ENCODE measurements at regions not wholly inside any gene's neighbourhood (a gene's known extent, or its start where the extent isn't known, plus 50 kb on each side); places are given as distances from the start of the nearest gene placed in this dataset.
A peak's percentile ranks its signal among the peaks of the same experiment; 100 is the strongest.

DNA sequence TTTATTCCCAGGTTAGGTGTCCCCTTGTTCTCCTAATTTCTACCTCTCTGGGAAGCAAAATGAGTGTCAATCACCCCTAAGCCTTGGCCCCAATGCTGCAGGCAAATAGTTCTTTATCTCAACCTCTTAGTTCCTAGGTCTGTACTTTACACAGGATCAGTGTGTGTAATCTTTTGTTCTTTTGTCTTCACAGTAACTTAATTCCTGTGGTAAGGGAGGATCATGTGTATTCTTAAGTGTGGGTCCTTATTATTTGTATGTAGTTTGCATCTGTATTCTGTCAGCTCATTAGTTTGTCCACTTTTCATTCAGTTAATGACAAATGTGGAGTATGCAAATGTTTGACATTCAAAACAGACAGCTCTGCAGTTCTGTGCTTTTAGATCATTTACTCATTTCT is 166.7 kb downstream of the FAT3 start:
- H3K18ac ChIP-seq (ENCODE audit: insufficient read length, low read depth, low read length) = no peak overlapping the region
- TF ChIP-seq CTCF (conservative IDR thresholded peaks at IDR 0.05) = no peak
- no peak overlapping the region for H3K27ac ChIP-seq (ENCODE audit: insufficient read length, low read depth, low read length)
- no peak overlapping the region for H3K4me2 ChIP-seq (ENCODE audit: insufficient read depth, insufficient read length, low read length)
- peaks cover 15% of the 10 kb centered on the region; the same call in 1 of the 2 replicates for H3K79me2 ChIP-seq (ENCODE audit: insufficient read depth, low read length)
- Mint-ChIP-seq H3K4me1 (peaks cover 11 to 18% of the 10 kb centered on the region in 2 experiments), H3K4me3 (no peak overlapping the region), H3K27ac (peak overlapping the region in 1 of 3 experiments; percentile 46; a peak in 1 of 7 replicates), H3K36me3 (ENCODE audit: insufficient read depth in 1 of 3, low read depth in 3 of 3) (no peaks in the 10 kb centered on the region), H3K27me3 (ENCODE audit: low read depth) (no peaks in the 10 kb centered on the region), H3K9me3 (no peaks in the 10 kb centered on the region)
- H3K56ac ChIP-seq (ENCODE audit: insufficient read length, low read depth, low read length) = no peak overlapping the region
- no peak overlapping the region for H2BK20ac ChIP-seq (ENCODE audit: low read depth, low read length, poor library complexity, severe bottlenecking)
- no peak for DNase-seq
- no peak overlapping the region for H3K9ac ChIP-seq (ENCODE audit: extremely low read depth, insufficient read length, low read length)
- H3K14ac ChIP-seq (ENCODE audit: insufficient read depth, low read length) = no peak overlapping the region
- H3K9me3 ChIP-seq (ENCODE audit: control insufficient read depth, low read depth, low read length) = no peaks in the 10 kb centered on the region
- H2BK5ac ChIP-seq (ENCODE audit: insufficient read length, low read length) = no peak overlapping the region
- no peak overlapping the region for H4K5ac ChIP-seq (ENCODE audit: insufficient read length, low read depth, low read length)
- H2AK5ac ChIP-seq (ENCODE audit: insufficient read length, low read length) = no peak overlapping the region
- H3K4me1 ChIP-seq (ENCODE audit: insufficient read depth, low read length) = peaks cover 7% of the 10 kb centered on the region; the same call in 1 of the 2 replicates
- H3K27me3 ChIP-seq (ENCODE audit: insufficient read depth, low read length) = no peaks in the 10 kb centered on the region
- H4K8ac ChIP-seq (replicated peaks; ENCODE audit: insufficient read length, low read depth, low read length) = no peak overlapping the region
- H2AFZ ChIP-seq (ENCODE audit: low read length) = no peak overlapping the region
- no peaks in the 10 kb centered on the region for H3K23me2 ChIP-seq (ENCODE audit: insufficient read length, low read depth, low read length, poor library complexity, severe bottlenecking)
- H3K23ac ChIP-seq (ENCODE audit: insufficient read length, low read depth, low read length) = no peak overlapping the region
- no peaks in the 10 kb centered on the region for H3K79me1 ChIP-seq (ENCODE audit: insufficient read depth, low read depth, low read length, poor library complexity, severe bottlenecking)
- no peak overlapping the region for H3K4ac ChIP-seq (ENCODE audit: low read depth, low read length)
- no peak overlapping the region for H3T11ph ChIP-seq (ENCODE audit: low read length)
- no peak overlapping the region for H4K91ac ChIP-seq (ENCODE audit: insufficient read length, low read depth, low read length)
- no peaks in the 10 kb centered on the region for H4K20me1 ChIP-seq (ENCODE audit: control insufficient read depth, insufficient read depth, insufficient read length)
- H2BK120ac ChIP-seq (ENCODE audit: low read depth, low read length, poor library complexity, severe bottlenecking) = no peak overlapping the region
- no peak overlapping the region for H2BK12ac ChIP-seq (ENCODE audit: insufficient read length, low read depth, low read length)
- H2BK15ac ChIP-seq (ENCODE audit: low read depth, low read length) = no peak overlapping the region
